KBM-7 (cell line): ENCODE measurements at regions not wholly inside any gene's neighbourhood (a gene's known extent, or its start where the extent isn't known, plus 50 kb on each side); places are given as distances from the start of the nearest gene placed in this dataset.
"Not testable (repeated sequence)": the region's sequence is repeated elsewhere in the genome, so short reads cannot be mapped to it uniquely, and the experiment has no call there.

Experiments
- DNase-seq: peaks from one replicate; pipeline ENCODE4 v3.0.0-alpha.2; 2015
- in situ Hi-C: fragments of 300-500 bp; cut with MboI; formaldehyde crosslinking; loops from 2 replicates; pipeline ENCODE4 v1.14.3; 2020; ENCODE audit warnings: low sequenced_read_pairs, low pct_unique_long_range_greater_than_20kb, mixed read lengths

DNA sequence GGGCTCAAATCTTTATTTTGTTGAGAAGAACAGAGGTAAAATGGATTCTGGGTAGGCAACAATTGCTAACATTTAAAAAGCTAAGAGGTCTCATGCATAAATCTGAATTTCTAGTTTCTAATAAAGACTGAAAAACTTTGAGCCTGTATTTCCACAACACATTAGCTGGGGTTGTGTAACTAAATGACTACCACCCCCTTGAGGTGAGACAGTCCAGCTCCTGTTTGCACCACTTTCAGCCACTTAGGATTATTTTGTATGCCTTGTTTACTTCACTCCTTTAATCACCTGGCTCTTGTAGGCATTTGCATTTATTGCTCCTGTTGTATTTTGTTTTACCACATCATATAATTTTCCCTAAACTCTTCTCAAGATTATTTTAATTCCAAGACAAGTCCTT, 376.6 kb downstream of the PTH2R start:
- in situ Hi-C loops, result no loop called here

DNA sequence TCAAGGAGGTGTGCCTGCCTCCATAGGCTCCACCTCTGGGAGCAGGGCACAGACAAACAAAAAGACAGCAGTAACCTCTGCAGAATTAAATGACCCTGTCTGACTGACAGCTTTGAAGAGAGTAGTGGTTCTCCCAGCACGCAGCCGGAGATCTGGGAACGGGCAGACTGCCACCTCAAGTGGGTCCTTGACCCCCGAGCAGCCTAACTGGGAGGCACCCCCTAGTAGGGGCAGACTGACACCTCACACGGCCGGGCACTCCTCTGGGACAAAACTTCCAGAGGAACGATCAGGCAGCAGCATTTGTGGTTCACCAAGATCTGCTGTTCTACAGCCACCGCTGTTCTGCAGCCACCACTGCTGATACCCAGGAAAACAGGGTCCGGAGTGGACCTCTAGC, 378.2 kb downstream of the PTH2R start:
- in situ Hi-C loops, DNase-seq: not testable (repeated sequence)

More for the DNA sequence above, 376.6 kb downstream of the PTH2R start:
- DNase-seq, result no peak

DNA sequence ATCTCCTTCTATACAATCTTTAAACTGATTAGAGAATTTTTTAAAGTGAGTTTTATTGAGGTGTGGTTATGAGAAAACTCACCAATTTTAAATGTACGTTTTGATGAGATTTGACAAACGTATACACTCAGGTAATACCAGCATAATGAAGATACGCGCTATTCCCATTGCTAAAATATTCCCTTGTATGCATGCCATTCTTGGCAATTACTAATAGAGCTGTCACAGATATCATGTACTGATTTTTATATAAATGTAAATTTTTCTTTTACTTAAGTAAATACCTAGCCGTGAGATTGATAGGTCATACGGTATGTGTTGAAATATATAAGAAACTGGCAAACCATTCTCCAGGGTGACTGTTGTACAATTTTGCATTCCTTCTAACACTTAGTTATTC, 384.7 kb downstream of the PTH2R start:
- in situ Hi-C loops, result no loop called here
- no peak for DNase-seq

DNA sequence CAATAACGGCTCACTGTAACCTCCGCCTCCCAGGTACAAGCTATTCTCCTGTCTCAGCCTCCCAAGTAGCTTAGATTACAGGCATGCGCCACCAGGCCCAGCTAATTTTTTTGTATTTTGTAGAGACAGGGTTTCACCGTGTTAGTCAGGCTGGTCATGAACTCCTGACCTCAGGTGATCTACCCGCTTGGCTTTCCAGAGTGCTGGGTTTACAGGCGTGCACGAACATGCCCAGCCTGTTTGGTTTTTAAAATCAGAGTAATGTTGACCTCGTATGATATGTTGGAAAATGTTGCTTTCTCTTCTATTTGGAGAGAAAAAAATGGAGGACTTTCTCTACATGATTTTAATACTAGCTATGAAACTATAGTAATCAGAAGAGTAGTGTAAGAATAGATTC, 386.2 kb downstream of the PTH2R start:
- DNase-seq, result no peak
- in situ Hi-C loops, result no loop called here

DNA sequence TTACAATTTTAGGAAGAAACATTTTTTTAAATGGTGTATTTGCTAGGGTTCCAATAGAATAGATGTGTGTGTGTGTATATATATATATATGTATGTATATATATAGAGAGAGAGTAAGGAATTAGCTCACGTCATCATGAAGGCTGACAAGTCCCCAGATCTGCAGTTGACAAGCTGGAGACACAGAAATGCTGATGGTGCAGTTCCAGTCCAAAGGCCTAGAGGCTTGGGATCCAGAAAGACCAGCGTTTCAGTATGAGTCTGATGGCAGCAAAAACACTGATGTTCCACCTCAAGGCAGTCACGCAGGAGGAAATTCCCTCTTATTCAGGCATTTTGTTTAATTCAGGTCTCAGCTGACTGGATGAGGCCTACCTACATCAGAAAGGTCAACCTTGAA, 386.8 kb downstream of the PTH2R start:
- in situ Hi-C loops, result no loop called here
- DNase-seq, result no peak

DNA sequence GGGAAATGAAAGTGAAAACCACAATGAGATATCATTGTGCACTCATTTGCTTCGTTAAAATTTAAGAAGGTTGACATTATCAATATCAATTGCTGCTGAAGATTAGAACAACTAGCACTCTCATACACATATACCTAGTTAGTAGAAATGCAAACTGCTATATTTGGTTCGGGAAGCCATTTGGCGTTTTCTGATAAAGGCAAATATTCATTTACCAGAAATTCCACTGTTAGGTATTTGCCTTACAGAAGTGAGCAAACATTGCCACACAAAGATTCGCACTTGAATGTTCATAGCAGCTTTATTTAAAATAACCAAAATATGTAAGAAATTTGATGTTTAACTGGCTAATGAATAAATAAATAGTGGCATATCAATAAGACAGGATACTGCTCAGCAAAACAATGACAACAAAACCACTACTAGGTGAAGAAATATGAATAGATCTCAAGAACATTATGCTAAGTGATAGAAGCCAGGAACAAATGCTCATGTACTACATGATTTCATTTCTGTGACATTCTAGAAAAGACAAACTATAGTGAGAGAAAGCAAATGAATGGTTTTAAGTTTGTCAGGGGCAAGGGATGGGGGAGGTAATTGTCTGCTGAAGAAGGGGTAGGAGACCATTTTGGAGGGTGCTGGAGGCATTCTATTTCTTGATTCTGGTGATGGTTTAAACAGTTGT, 387.8 kb downstream of the PTH2R start:
- DNase-seq, result no peak
- in situ Hi-C loops, result no loop called here

DNA sequence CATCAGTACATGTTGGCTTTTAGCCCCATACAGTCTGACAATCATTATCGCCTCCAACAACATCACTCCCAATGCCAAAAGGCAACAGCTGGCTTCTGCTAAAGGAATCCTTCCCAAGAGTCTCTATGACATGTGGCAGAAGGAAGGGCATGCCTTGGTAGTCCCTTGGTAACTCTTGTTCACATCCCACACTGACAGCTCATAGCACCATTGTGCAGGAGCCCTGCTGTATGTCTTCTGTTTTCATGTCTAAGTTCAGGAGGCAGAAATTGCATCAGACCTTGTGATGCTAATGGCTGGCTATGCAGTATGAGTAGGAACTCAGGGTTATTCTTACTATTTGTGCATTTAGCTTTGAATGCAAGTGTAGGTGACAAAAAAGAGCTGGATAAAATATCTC, 392.1 kb downstream of the PTH2R start:
- DNase-seq, result no peak
- in situ Hi-C loops, result no loop called here

DNA sequence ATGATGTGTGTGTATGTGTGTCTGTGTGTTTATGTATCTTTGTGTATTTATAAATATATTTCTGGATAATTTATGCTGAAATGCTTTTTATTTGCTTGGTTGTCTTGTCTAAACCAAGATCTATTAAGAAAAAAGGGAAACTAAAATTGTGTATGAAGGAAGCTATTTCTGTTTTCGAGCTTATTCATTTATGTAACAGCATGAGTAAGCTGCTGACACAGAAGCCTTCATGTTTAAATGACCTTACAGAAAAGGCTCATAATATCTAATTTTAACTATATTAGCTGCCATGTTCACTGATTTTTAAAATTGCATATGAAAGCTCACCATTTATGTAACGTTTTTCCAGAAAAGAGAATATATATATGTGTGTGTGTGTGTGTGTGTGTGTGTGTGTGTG, 392.8 kb downstream of the PTH2R start:
- no peak for DNase-seq
- in situ Hi-C loops, result no loop called here

DNA sequence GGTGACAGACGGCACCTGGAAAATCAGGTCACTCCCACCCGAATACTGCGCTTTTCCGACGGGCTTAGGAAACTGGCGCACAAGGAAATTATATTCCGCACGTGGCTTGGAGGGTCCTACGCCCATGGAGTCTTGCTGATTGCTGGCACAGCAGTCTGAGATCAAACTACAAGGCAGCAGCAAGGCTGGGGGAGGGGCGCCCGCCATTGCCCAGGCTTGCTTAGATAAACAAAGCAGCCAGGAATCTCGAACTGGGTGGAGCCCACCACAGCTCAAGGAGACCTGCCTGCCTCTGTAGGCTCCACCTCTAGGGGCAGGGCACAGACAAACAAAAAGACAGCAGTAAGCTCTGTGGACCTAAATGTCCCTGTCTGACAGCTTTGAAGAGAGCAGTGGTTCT, 394.3 kb downstream of the PTH2R start:
- DNase-seq, in situ Hi-C loops: not testable (repeated sequence)

DNA sequence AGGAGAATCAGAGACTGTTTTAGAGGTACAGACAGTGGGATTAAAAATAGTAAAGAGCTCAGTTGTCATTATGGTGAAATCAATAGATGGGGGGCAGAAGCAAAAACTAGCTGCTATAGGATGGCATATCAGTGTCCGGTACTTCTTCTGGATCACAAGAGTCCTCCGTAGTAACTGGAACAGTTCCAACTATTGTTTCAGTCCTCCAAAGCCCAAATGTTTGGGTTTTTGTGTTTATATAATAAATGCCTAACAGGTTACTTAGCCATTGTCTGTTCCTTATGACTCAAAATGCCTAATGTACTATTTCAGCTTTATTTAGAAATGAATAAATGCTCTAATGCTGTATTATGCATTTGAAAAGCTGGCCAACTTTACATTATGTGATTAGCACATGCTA, 401.2 kb downstream of the PTH2R start:
- no peak for DNase-seq
- in situ Hi-C loops, result no loop called here

DNA sequence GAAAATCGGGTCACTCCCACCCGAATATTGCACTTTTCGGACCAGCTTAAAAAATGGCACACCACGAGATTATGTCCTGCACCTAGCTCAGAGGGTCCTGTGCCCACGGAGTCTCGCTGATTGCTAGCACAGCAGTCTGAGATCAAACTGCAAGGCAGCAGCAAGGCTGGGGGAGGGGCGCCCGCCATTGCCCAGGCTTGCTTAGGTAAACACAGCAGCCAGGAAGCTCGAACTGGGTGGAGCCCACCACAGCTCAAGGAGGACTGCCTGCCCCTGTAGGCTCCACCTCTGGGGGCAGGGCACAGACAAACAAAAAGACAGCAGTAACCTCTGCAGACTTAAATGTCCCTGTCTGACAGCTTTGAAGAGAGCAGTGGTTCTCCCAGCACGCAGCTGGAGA, 405.3 kb downstream of the PTH2R start:
- in situ Hi-C loops, result not testable (repeated sequence)

DNA sequence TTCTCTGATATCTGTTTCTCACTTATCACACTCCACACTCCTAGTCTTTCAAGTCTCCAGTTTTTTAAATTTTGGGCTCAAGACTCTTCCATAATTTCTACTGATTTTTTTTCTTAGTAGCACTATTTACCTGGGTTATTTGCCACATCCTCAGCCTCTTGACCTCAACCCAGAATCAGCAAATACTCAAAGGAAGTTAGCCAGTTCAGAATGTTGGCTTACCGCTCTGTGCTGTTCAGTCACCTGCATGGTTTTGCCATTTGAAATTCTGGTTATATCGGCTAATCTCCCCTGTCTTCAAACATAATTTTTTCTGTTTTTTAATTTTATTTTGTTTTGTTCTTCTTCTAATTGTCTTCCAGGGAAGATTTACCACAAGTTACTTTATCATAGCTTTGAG, 412.6 kb downstream of the PTH2R start:
- DNase-seq, result no peak
- in situ Hi-C loops, result no loop called here

More for the DNA sequence above, 405.3 kb downstream of the PTH2R start:
- not testable (repeated sequence) for DNase-seq

DNA sequence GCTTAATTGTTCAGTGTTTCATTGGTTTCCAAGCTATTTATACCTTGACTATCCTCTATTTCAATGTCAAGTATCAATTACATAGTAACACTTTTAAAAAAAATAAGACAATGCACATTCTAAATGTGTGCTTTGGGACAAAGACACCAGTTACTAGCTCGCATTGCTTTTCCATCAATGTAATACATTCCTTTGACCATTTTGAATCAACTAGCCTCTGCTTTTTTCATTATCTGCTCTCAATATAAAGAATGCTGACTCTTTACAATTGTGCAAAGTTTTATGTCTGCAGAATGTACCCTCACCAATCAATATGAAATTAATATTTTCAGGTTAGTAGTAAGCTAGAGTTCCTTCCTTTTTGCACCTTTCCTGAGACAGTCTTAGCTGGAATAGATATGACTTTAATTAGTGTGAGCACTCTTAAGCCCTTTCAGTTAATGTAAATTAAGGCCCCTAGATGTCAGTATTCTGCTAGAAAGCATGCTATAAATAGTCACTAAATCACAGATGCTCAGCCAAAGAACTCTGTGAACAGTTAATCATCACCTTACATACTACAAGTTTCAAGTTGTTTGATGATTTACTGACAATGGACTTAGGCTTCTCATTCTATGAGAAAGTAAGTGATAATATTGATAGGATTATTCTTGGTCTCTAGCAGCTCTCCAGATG, 413.6 kb downstream of the PTH2R start:
- in situ Hi-C loops, result no loop called here
- DNase-seq, result peak; percentile 4

DNA sequence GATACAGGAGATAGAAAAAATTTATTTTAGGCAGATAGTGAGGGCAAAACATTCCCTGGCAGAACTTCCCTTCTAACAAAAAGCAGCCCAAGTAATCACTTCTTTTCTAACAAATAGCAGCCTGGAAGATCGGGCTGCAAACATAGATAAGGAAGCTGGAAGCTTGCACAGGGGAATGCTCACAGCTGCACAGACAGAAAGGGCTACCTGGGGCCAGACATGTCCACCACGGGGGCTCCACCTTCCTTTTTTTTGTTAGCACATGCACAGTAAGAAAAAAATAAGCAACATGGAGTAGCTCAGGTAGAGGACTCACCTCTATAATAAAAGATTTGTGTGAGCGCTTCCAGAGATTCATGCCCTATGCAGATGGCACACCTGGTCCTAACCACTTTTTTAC, 420.5 kb downstream of the PTH2R start:
- in situ Hi-C loops, result no loop called here
- no peak for DNase-seq

DNA sequence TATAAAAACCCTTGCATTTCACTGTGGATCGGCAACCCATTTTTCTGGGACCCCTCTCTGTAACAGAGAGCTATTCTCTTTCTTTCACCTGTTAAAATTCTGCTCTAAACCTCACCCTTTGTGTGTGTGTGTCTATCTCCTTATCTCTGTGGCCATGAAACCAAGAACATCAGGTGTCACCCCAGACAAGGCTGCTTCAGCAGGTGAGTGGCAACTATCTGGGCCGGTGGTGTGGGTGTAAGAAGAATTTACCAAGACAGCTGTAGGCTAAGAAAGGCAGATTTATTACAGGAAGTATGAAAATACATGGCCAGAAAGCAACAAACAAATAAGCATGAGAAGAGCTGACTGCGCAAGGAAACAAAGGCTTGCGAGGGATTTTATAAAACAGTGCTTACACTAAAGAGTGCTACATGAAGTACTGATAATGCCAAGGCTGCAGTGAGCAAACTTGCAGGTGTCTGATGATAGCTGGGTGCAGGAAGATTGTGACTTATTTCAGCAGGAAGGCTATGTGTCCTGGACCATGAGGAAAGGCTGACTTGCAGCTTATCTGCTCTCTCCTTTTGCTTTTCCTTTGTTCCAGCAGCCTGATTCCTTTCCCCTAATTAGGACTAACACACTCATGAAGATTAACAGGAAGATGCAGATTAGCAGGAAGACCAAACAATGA, 421.1 kb downstream of the PTH2R start:
- DNase-seq, result no peak
- in situ Hi-C loops, result no loop called here

DNA sequence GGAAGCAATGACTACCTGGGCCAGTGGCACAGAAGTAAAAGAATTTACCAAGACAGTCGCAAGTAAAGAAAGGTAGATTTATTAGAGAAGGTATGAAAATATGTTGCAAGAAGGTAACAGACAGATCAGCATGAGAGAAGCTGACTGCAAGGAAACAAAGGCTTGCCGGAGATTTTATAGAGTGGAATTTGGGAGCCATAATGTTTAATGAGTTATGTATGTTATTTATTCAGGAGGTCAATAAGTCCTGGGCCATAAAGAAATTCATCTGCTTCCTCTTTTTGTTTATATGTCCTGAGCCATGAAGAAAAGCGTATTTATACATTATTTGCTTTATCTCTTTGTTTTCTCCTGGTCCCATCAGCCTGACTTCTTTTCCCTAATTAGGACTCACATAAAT, 423.6 kb downstream of the PTH2R start:
- no peak for DNase-seq
- in situ Hi-C loops, result no loop called here

DNA sequence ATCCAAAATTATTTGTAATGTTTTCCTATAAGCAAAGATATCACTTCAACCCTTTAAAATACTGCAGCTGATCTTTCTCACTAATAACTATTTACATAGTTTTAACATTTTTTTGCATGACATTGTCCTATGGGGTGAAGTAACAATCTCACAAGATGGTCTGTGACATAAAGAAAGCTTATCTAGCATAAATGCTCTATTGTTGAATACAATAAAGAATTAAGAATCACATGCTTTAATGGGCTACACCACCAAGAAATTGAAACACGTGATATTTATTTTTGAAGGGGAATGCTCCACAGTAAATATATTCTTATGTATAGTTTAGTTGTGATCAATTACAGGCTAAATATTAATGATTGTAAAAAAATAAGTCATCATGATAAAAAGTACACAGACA, 441.1 kb downstream of the PTH2R start:
- in situ Hi-C loops, result no loop called here
- no peak for DNase-seq

DNA sequence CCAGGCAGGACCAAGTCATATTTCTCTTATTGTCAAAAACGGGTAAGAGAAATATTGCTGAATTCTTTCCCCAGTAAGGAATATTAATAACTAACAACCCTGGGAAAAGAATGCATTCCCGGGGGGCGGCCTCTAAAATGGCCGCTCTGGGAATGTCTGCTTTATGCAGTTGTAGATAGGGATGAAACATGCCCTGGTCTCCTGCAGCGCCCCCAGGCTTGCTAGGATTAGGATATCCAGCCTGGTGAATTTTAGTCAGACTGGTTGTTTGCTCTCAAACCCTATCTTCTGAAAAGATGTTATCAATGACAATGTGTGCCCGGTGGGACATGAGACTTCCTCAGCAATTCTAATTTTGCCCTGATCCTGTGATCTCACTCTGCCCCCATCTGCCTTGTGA, 448.1 kb downstream of the PTH2R start:
- DNase-seq, result peak; percentile 2
- in situ Hi-C loops, result no loop called here

DNA sequence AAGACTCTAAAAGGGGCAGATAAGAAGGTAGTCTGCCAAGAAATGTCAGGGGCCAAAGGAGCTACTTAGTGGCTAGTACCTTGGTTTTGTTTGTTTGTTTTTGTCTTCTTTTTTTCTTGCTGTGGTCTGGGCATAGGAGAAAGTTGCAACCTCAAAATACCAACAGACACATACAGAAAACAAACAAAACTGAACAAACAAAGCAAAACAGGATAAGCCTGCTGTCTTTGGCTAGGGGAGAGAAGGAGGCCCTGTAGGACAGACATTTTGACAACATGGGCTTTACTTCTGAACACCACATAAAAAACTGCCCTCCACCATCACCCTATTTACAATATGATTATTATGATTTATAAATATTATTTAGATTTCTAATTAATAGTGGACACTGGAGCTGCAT, 460.8 kb downstream of the PTH2R start:
- in situ Hi-C loops, result no loop called here
- DNase-seq, result no peak

DNA sequence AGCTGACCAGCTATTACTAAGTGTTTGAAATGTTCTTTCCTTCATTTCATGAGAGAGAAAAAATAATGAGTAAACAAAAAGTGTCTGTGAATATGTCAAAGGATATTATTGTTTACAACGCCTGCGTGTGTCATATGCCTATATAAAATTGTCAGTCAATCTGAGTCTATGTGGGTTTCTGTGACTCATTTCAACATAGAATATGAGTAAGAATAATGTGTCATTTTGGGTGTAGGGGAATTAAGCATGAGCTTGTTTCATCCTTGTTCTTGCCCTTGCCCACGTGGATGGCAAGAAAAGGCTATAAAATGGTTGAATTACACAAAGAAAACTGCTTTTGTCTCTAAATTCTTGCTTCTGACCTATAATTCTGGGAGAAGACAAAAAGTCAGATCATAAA, 466.0 kb downstream of the PTH2R start:
- in situ Hi-C loops, result no loop called here
- no peak for DNase-seq

DNA sequence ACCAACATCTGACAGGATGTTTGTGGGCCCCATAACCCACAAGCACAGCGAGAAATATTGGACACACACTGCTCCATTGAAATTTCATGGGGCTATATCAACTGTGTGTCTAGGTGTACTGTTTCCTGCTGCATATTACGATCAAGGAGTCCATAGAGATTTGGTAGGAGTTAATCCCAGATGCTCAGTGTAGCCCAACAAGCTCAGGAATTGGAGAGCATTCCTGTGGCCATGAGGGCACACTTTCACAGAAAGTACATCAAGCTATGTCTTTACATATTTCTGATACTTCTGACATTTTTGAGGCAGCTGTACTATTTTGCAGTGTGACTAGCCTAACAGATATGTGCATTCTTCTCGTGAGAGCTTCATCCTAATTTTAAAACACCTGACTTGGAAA, 473.1 kb downstream of the PTH2R start:
- DNase-seq, result no peak
- in situ Hi-C loops, result no loop called here
